Right lobe of liver (tissue), 4 donors: ENCODE measurements at regions not wholly inside any gene's neighbourhood (a gene's known extent, or its start where the extent isn't known, plus 50 kb on each side); places are given as distances from the start of the nearest gene placed in this dataset.

ENCODE experiments used
- CTCF ChIP-seq, 4 donors: fragments of 200-600 bp in 3 of 4; fragments of 450-650 bp in 1 of 4; IDR thresholded peaks; one replicate each; pipeline versions ENCODE4 v1.5.1 to v1.8.0; 2016 to 2022; ENCODE audit warnings: antibody characterized with exemption in 4 of 4, mild to moderate bottlenecking in 2 of 4
- POLR2A ChIP-seq: fragments of 450-650 bp; IDR thresholded peaks from one replicate; pipeline ENCODE4 v1.6.1; 2017; ENCODE audit warnings: antibody characterized with exemption, mild to moderate bottlenecking
- donor health status: DM: no; HTN: no; CAD: no.
- donor health status: DM: no; HTN: no; CAD: no.
- donor health status: DM: no; HTN: yes; CAD: no.

- no peak for TF ChIP-seq CTCF (IDR thresholded peaks at IDR 0.05)
- no peak for TF ChIP-seq POLR2A
Measured at GRCh38 chr1:60376196-60376595, 302.6 kb upstream of the C1orf87 start.
